Mesendoderm (in vitro differentiated cells): ENCODE measurements at regions not wholly inside any gene's neighbourhood (a gene's known extent, or its start where the extent isn't known, plus 50 kb on each side); places are given as distances from the start of the nearest gene placed in this dataset. TPM values are rescaled to one million over a fixed set of nuclear protein-coding genes. Genes with fewer than 3 reads are reported as not detected.

Experiments
- DNase-seq: peaks from one replicate; pipeline ENCODE4 v3.0.0; 2013
- H2AK5ac ChIP-seq: 2 replicates; pipeline ENCODE4 v1.6.1; 2013; ENCODE audit warnings: low read length, inconsistent platforms
- H2BK120ac ChIP-seq: 2 replicates; pipeline ENCODE4 v1.6.1; 2013; ENCODE audit warnings: low read depth, mild to moderate bottlenecking, low read length, moderate library complexity, mixed read lengths
- H2BK15ac ChIP-seq: replicated peaks from 2 replicates; pipeline ENCODE4 v1.6.1; 2013; ENCODE audit warnings: low read depth, mild to moderate bottlenecking, moderate library complexity
- H2BK5ac ChIP-seq: 2 replicates; pipeline ENCODE4 v1.6.1; 2013; ENCODE audit warnings: low read length, inconsistent platforms
- H3K18ac ChIP-seq: 2 replicates; pipeline ENCODE4 v1.6.1; 2013; ENCODE audit warnings: mild to moderate bottlenecking, low read length, mixed read lengths
- H3K23ac ChIP-seq: one replicate; pipeline ENCODE4 v1.6.1; 2013; ENCODE audit warnings: low read length
- H3K27ac ChIP-seq: 2 replicates; pipeline ENCODE4 v1.5.1; 2013; ENCODE audit warnings: low read depth, mild to moderate bottlenecking, inconsistent platforms, low read length, moderate library complexity
- H3K27me3 ChIP-seq: 2 replicates; pipeline ENCODE4 v1.6.1; 2013; ENCODE audit warnings: low read length, control low read depth, mild to moderate bottlenecking, inconsistent platforms; ENCODE audit not compliant: insufficient read depth, poor library complexity
- H3K36me3 ChIP-seq: 2 replicates; pipeline ENCODE4 v1.6.1; 2013; ENCODE audit warnings: low read length, inconsistent platforms; ENCODE audit not compliant: control insufficient read depth, insufficient read depth
- H3K4ac ChIP-seq: one replicate; pipeline ENCODE4 v1.6.1; 2013; ENCODE audit warnings: low read depth, mild to moderate bottlenecking, low read length, moderate library complexity
- H3K4me1 ChIP-seq: 2 replicates; pipeline ENCODE4 v1.6.1; 2013; ENCODE audit warnings: low read depth, low read length, inconsistent platforms; ENCODE audit not compliant: control insufficient read depth
- H3K4me2 ChIP-seq: 2 replicates; pipeline ENCODE4 v1.6.1; 2013; ENCODE audit warnings: low read length
- H3K4me3 ChIP-seq: 2 replicates; pipeline ENCODE4 v1.5.1; 2013; ENCODE audit warnings: mild to moderate bottlenecking, low read length
- H3K56ac ChIP-seq: one replicate; pipeline ENCODE4 v1.6.1; 2013; ENCODE audit warnings: low read length
- H3K79me1 ChIP-seq: 2 replicates; pipeline ENCODE4 v1.6.1; 2013; ENCODE audit warnings: low read length, inconsistent platforms
- H3K79me2 ChIP-seq: 2 replicates; pipeline ENCODE4 v1.6.1; 2013; ENCODE audit warnings: mild to moderate bottlenecking, low read length; ENCODE audit not compliant: control insufficient read depth, insufficient read depth
- H3K9ac ChIP-seq: 2 replicates; pipeline ENCODE4 v1.6.1; 2013; ENCODE audit warnings: low read length, inconsistent platforms
- H4K5ac ChIP-seq: one replicate; pipeline ENCODE4 v1.6.1; 2013; ENCODE audit warnings: low read length
- H4K8ac ChIP-seq: one replicate; pipeline ENCODE4 v1.6.1; 2013; ENCODE audit warnings: low read depth, mild to moderate bottlenecking, control low read depth, low read length, moderate library complexity
- WGBS: extraction: QIAGEN DNeasy Blood & Tissue Kit; methylation state at CpG from one replicate; pipeline ENCODE4 v1.1.7; 2013; ENCODE audit warnings: low lambda C conversion rate, missing lambda C conversion rate; ENCODE audit not compliant: insufficient coverage; ENCODE audit errors: extremely low coverage; 5-methylcytosine and 5-hydroxymethylcytosine counted together
- small RNA-seq: library from polyadenylated mRNA; stranded (forward); fragments of <200 nt; extraction: miRNeasy Mini kit (QIAGEN cat#:217004); gene quantifications from one replicate; pipeline ENCODE3, GENCODE V24; 2013; ENCODE audit not compliant: insufficient read depth

DNA sequence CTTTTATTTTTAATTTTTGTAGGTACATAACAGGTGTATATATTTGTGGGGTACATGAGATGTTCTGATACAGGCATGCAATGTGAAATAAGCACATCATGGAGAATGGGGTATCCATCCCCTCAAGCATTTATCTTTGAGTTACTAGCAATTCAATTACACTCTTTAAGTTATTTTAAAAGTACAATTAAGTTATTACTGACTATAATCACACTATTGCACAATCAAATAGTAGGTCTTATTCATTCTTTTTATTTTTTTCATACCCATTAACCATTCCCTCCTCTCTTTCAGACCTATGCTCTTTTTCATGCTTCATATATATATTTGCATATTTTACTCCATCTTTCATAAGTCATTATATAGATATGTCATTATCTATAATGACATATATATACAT is 93.3 kb downstream of the MAGEB5 start:
- Histone ChIP-seq H3K4ac (no peak overlapping the region), H3K23ac (no peak overlapping the region), H2AK5ac (no peak overlapping the region), H3K27ac (no peak overlapping the region), H3K4me1 (no peaks in the 10 kb centered on the region), H3K9ac (no peak overlapping the region), H3K18ac (no peak overlapping the region), H4K8ac (no peak overlapping the region), H3K27me3 (no peaks in the 10 kb centered on the region), H3K4me2 (no peak overlapping the region), H3K4me3 (no peak overlapping the region), H3K56ac (no peak overlapping the region), H4K5ac (no peak overlapping the region), H3K36me3 (no peaks in the 10 kb centered on the region), H2BK15ac (no peak overlapping the region), H3K79me2 (no peaks in the 10 kb centered on the region), H2BK120ac (no peak overlapping the region), H2BK5ac (no peak overlapping the region), H3K79me1 (no peaks in the 10 kb centered on the region)
- no peak for DNase-seq

- Histone ChIP-seq H3K9ac (no peak overlapping the region), H4K8ac (no peak overlapping the region), H2BK15ac (no peak overlapping the region), H3K27me3 (no peaks in the 10 kb centered on the region), H3K23ac (no peak overlapping the region), H4K5ac (no peak overlapping the region), H3K4me3 (no peak overlapping the region), H3K4me2 (no peak overlapping the region), H3K4ac (no peak overlapping the region), H3K36me3 (no peaks in the 10 kb centered on the region), H3K79me2 (no peaks in the 10 kb centered on the region), H3K27ac (no peak overlapping the region), H3K56ac (no peak overlapping the region), H3K79me1 (no peaks in the 10 kb centered on the region), H3K4me1 (no peaks in the 10 kb centered on the region), H3K18ac (no peak overlapping the region), H2BK5ac (no peak overlapping the region), H2AK5ac (no peak overlapping the region), H2BK120ac (no peak overlapping the region)
- WGBS = no CpG with 5 or more reads among the region's 1 CpG
- DNase-seq = peak; percentile 56
Measured at GRCh38 chrX:26295425-26295824, 79.5 kb downstream of the MAGEB5 start.

- no peak overlapping the region for H3K18ac ChIP-seq
- no peak overlapping the region for H3K4me3 ChIP-seq
- H3K4me1 ChIP-seq = no peaks in the 10 kb centered on the region
- H3K4me2 ChIP-seq = no peak overlapping the region
- no peaks in the 10 kb centered on the region for H3K27me3 ChIP-seq
- H2BK15ac ChIP-seq = no peak overlapping the region
- no peak overlapping the region for H2BK5ac ChIP-seq
- H3K36me3 ChIP-seq = no peaks in the 10 kb centered on the region
- H4K8ac ChIP-seq = no peak overlapping the region
- no peak overlapping the region for H3K9ac ChIP-seq
- no peak for DNase-seq
- no peak overlapping the region for H4K5ac ChIP-seq
- H2BK120ac ChIP-seq = no peak overlapping the region
- no peaks in the 10 kb centered on the region for H3K79me1 ChIP-seq
- no peak overlapping the region for H3K56ac ChIP-seq
- no peak overlapping the region for H3K4ac ChIP-seq
- H3K23ac ChIP-seq = no peak overlapping the region
- WGBS = no CpG with 5 or more reads among the region's 9 CpGs
- H3K79me2 ChIP-seq = no peaks in the 10 kb centered on the region
- no peak overlapping the region for H3K27ac ChIP-seq
- no peak overlapping the region for H2AK5ac ChIP-seq
Measured at GRCh38 chrX:26286836-26287235, 70.9 kb downstream of the MAGEB5 start.

Small RNA genes lying in the stretch of these regions (small RNA-seq; reads per million reads assigned to genes)
- gene AC005345.1 = not detected
- not detected for gene RF00019
- gene RNU1-142P = not detected
